GM18873 (cell line): ENCODE measurements at regions not wholly inside any gene's neighbourhood (a gene's known extent, or its start where the extent isn't known, plus 50 kb on each side); places are given as distances from the start of the nearest gene placed in this dataset.

ENCODE experiments used
- ATAC-seq: cut with Tn5 transposase; IDR thresholded peaks from one replicate; pipeline ENCODE4 v1.9.1; 2021; ENCODE audit warnings: mild to moderate bottlenecking, moderate library complexity, moderate number of reproducible peaks; ENCODE audit not compliant: unreplicated experiment, low FRiP score

GRCh38 chr4:184529283-184529682 is 54.9 kb upstream of the IRF2 start:
- no peak for ATAC-seq

GRCh38 chr4:184528713-184529112 is 54.4 kb upstream of the IRF2 start:
- ATAC-seq, result no peak

GRCh38 chr4:184528051-184528450 is 53.7 kb upstream of the IRF2 start:
- no peak for ATAC-seq

- ATAC-seq, result no peak
Observed at GRCh38 chr4:184526228-184526627, 51.9 kb upstream of the IRF2 start.
